NB4 (cell line): ENCODE measurements at regions not wholly inside any gene's neighbourhood (a gene's known extent, or its start where the extent isn't known, plus 50 kb on each side); places are given as distances from the start of the nearest gene placed in this dataset.
"Not testable (repeated sequence)": the region's sequence is repeated elsewhere in the genome, so short reads cannot be mapped to it uniquely, and the experiment has no call there.

ENCODE experiments used
- DNase-seq: peaks from one replicate; pipeline ENCODE4 v3.0.0; 2010; ENCODE audit warnings: low read depth
- H3K4me3 ChIP-seq: one replicate; pipeline ENCODE4 v1.5.1; 2011; ENCODE audit warnings: mild to moderate bottlenecking, low read depth, low read length, moderate library complexity
- MYC ChIP-seq: IDR thresholded peaks from 2 replicates; pipeline ENCODE4 v1.6.1; 2011; ENCODE audit warnings: low read depth, low read length
- POLR2A ChIP-seq: IDR thresholded peaks from 2 replicates; pipeline ENCODE4 v1.6.1; 2011; ENCODE audit warnings: mild to moderate bottlenecking; ENCODE audit not compliant: insufficient read length; ENCODE audit errors: extremely low read depth
- TF ChIP-seq, protein P1 (sequence below): IDR thresholded peaks from 2 replicates; pipeline ENCODE4 v1.6.1; 2011; ENCODE audit warnings: low read depth, low read length
- TF ChIP-seq, protein P2 (sequence below): IDR thresholded peaks from one replicate; pipeline ENCODE4 v1.5.1; 2012; ENCODE audit warnings: low read depth, low read length

GRCh38 chr4:87912164-87913004 lies 63.1 kb upstream of the SPP1 start:
- H3K4me3 ChIP-seq: no peak overlapping the region
- TF ChIP-seq, protein P1, sequence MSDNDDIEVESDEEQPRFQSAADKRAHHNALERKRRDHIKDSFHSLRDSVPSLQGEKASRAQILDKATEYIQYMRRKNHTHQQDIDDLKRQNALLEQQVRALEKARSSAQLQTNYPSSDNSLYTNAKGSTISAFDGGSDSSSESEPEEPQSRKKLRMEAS: no peak
- TF ChIP-seq MYC (no peak), POLR2A (no peak)
- TF ChIP-seq, protein P2, sequence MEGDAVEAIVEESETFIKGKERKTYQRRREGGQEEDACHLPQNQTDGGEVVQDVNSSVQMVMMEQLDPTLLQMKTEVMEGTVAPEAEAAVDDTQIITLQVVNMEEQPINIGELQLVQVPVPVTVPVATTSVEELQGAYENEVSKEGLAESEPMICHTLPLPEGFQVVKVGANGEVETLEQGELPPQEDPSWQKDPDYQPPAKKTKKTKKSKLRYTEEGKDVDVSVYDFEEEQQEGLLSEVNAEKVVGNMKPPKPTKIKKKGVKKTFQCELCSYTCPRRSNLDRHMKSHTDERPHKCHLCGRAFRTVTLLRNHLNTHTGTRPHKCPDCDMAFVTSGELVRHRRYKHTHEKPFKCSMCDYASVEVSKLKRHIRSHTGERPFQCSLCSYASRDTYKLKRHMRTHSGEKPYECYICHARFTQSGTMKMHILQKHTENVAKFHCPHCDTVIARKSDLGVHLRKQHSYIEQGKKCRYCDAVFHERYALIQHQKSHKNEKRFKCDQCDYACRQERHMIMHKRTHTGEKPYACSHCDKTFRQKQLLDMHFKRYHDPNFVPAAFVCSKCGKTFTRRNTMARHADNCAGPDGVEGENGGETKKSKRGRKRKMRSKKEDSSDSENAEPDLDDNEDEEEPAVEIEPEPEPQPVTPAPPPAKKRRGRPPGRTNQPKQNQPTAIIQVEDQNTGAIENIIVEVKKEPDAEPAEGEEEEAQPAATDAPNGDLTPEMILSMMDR: no peak
- DNase-seq: peak; percentile 46

GRCh38 chr4:87913896-87914295 lies 61.6 kb upstream of the SPP1 start:
- H3K4me3 ChIP-seq: no peak overlapping the region
- TF ChIP-seq, protein P1: no peak
- no peak for TF ChIP-seq MYC
- TF ChIP-seq, protein P2: no peak
- TF ChIP-seq POLR2A: no peak

DNA sequence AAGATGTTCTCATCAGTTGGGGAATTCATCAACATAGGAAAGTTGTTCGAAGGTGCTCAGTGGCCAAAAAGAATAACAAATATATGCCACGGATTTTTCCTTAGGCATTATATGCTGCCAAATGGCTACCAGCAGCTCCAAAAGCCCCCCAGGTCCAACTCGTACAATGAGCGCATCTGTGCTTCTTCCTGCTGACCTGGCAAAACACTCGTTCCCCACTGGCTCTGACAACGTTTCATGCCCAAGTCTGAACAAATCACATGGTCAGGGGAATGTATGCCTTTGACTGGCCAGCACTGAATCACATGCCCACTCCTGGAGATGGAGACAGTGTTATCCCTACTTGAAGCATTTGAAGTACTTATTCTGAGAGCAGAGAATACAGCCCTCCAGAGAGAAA lies 59.9 kb upstream of the SPP1 start:
- no peak overlapping the region for H3K4me3 ChIP-seq
- DNase-seq: no peak
- no peak for TF ChIP-seq POLR2A
- TF ChIP-seq, protein P1: no peak
- TF ChIP-seq, protein P2: no peak
- no peak for TF ChIP-seq MYC

More at GRCh38 chr4:87913896-87914295, 61.6 kb upstream of the SPP1 start:
- DNase-seq: no peak

DNA sequence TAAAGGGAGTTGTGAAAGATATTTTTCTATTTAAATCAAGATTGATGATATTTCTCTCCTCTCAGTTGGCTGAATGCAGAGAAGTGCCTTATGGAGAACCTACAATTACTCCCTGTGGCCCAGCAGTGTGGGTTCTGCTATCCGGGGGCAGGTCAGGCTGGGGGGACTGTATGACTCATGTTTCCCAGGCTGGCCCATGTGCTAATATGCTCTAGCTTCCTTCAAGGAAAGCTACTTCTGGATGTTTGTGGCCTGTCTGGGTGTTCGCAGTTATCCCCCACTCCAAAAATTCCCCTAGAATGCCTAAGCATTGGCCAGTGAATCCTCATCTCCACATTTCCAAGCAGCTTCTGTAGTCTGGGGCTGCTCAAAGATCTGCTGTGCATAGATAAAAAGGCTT lies 58.9 kb upstream of the SPP1 start:
- TF ChIP-seq MYC (no peak), POLR2A (no peak)
- TF ChIP-seq, protein P2: no peak
- TF ChIP-seq, protein P1: no peak
- DNase-seq: peak; percentile 47

GRCh38 chr4:87917911-87918310 lies 57.6 kb upstream of the SPP1 start:
- DNase-seq, H3K4me3 ChIP-seq: not testable (repeated sequence)

More for the DNA sequence above, 58.9 kb upstream of the SPP1 start:
- no peak overlapping the region for H3K4me3 ChIP-seq

DNA sequence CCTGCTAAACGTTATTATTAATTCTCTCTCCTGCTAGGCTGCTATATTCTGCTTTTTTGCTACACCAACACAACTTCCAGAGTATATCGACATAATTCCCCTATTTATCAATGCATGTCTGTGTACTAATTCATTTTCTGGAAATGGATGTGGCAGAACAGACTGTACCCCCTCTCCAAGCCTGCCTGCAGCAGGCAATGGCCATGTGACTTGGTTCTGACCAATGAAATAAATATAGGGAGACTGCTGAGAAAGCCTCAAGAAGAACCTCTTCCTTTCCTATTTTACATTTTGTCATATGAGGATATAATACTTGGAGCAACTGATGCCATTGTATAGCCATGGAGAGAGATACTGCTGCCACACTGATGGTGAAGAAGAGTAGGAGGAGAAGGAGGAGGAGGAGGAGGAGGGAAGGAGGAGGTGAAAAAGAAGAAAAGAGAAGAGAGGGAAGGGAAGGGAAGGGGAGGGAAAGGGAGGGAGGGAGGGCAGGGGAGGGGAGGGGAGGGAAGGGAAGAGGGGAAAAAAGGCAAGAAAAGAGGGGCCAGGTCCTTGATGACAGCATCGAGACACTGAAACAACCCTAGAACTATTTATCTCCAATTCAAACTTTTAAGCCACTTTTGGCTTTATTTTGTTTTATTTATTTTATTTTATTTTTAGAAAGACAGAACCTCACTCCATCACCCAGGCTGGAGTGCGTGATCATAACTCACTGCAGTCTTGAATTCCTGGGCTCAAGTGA lies 57.0 kb upstream of the SPP1 start:
- no peak for TF ChIP-seq MYC
- TF ChIP-seq, protein P2: no peak
- no peak for TF ChIP-seq POLR2A
- TF ChIP-seq, protein P1: no peak
- no peak for DNase-seq
- no peak overlapping the region for H3K4me3 ChIP-seq

GRCh38 chr4:87919304-87919703 lies 56.2 kb upstream of the SPP1 start:
- H3K4me3 ChIP-seq: not testable (repeated sequence)

More at GRCh38 chr4:87919304-87919703, 56.2 kb upstream of the SPP1 start:
- DNase-seq: not testable (repeated sequence)
